ENCODE measurements at regions not wholly inside any gene's neighbourhood (a gene's known extent, or its start where the extent isn't known, plus 50 kb on each side); places are given as distances from the start of the nearest gene placed in this dataset.

GRCh38 chr3:81279481-81280379, 481.7 kb downstream of the GBE1 start:
- Histone ChIP-seq H3K27ac (ENCODE audit: low read depth in 1 of 2, low read length in 2 of 2) (no peak overlapping the region), H3K4me3 (ENCODE audit: low read length in 2 of 2) (no peak overlapping the region), H3K36me3 (ENCODE audit: control insufficient read depth in 1 of 2, insufficient read depth in 2 of 2, low read length in 1 of 2) (no peaks in the 10 kb centered on the region), H3K4me1 (ENCODE audit: control insufficient read depth in 1 of 2, insufficient read depth in 2 of 2, low read length in 2 of 2) (no peaks in the 10 kb centered on the region), H3K27me3 (ENCODE audit: control insufficient read depth in 1 of 2, insufficient read depth in 2 of 2, low read length in 1 of 2) (no peaks in the 10 kb centered on the region), H3K9me3 (ENCODE audit: control insufficient read depth, low read length) (no peaks in the 10 kb centered on the region)
- intact Hi-C loops (cut with DNase I): no loop called here
- DNase-seq (no peak), ATAC-seq (ENCODE audit: low FRiP score) (no peak)
- 45 to 48% methylated on average over 4 of the region's 4 CpGs for WGBS, 2 donors

- Histone ChIP-seq H3K27me3 (ENCODE audit: control insufficient read depth in 1 of 2, insufficient read depth in 2 of 2, low read length in 1 of 2) (no peaks in the 10 kb centered on the region), H3K36me3 (ENCODE audit: control insufficient read depth in 1 of 2, insufficient read depth in 2 of 2, low read length in 1 of 2) (no peaks in the 10 kb centered on the region), H3K27ac (ENCODE audit: low read depth in 1 of 2, low read length in 2 of 2) (no peak overlapping the region), H3K4me1 (ENCODE audit: control insufficient read depth in 1 of 2, insufficient read depth in 2 of 2, low read length in 2 of 2) (no peaks in the 10 kb centered on the region), H3K4me3 (ENCODE audit: low read length in 2 of 2) (no peak overlapping the region), H3K9me3 (ENCODE audit: control insufficient read depth, low read length) (no peaks in the 10 kb centered on the region)
- intact Hi-C loops (cut with DNase I): no loop called here
- ATAC-seq (ENCODE audit: low FRiP score): no peak
- no peak for DNase-seq
Measured at GRCh38 chr3:81277853-81278252, 483.6 kb downstream of the GBE1 start.

GRCh38 chr3:81274671-81275070, 486.8 kb downstream of the GBE1 start:
- Histone ChIP-seq H3K4me3 (ENCODE audit: low read length in 2 of 2) (no peak overlapping the region), H3K27ac (ENCODE audit: low read depth in 1 of 2, low read length in 2 of 2) (no peak overlapping the region), H3K27me3 (ENCODE audit: control insufficient read depth in 1 of 2, insufficient read depth in 2 of 2, low read length in 1 of 2) (no peaks in the 10 kb centered on the region), H3K36me3 (ENCODE audit: control insufficient read depth in 1 of 2, insufficient read depth in 2 of 2, low read length in 1 of 2) (no peaks in the 10 kb centered on the region), H3K4me1 (ENCODE audit: control insufficient read depth in 1 of 2, insufficient read depth in 2 of 2, low read length in 2 of 2) (no peaks in the 10 kb centered on the region), H3K9me3 (ENCODE audit: control insufficient read depth, low read length) (no peaks in the 10 kb centered on the region)
- intact Hi-C loops (cut with DNase I): no loop called here
- no peak for DNase-seq
- WGBS, 2 donors: 78 to 80% methylated on average over 2 of the region's 2 CpGs
- ATAC-seq (ENCODE audit: low FRiP score): no peak

GRCh38 chr3:81270603-81271379, 490.7 kb downstream of the GBE1 start:
- WGBS, 2 donors: 65% methylated on average over 3 of the region's 3 CpGs
- Histone ChIP-seq H3K27ac (ENCODE audit: low read depth in 1 of 2, low read length in 2 of 2) (no peak overlapping the region), H3K4me3 (ENCODE audit: low read length in 2 of 2) (no peak overlapping the region), H3K9me3 (ENCODE audit: control insufficient read depth, low read length) (no peaks in the 10 kb centered on the region), H3K36me3 (ENCODE audit: control insufficient read depth in 1 of 2, insufficient read depth in 2 of 2, low read length in 1 of 2) (no peaks in the 10 kb centered on the region), H3K4me1 (ENCODE audit: control insufficient read depth in 1 of 2, insufficient read depth in 2 of 2, low read length in 2 of 2) (no peaks in the 10 kb centered on the region), H3K27me3 (ENCODE audit: control insufficient read depth in 1 of 2, insufficient read depth in 2 of 2, low read length in 1 of 2) (no peaks in the 10 kb centered on the region)
- intact Hi-C loops (cut with DNase I): no loop called here
- DNase-seq: no peak
- ATAC-seq (ENCODE audit: low FRiP score): no peak

- DNase-seq (no peak), ATAC-seq (ENCODE audit: low FRiP score) (no peak)
- intact Hi-C loops (cut with DNase I): no loop called here
- WGBS, 2 donors: 84 to 86% methylated on average over 4 of the region's 4 CpGs
- no peaks in the 10 kb centered on the region for H3K27me3 ChIP-seq (ENCODE audit: control insufficient read depth in 1 of 2, insufficient read depth in 2 of 2, low read length in 1 of 2)
- no peaks in the 10 kb centered on the region for H3K36me3 ChIP-seq (ENCODE audit: control insufficient read depth in 1 of 2, insufficient read depth in 2 of 2, low read length in 1 of 2)
- no peaks in the 10 kb centered on the region for H3K9me3 ChIP-seq (ENCODE audit: control insufficient read depth, low read length)
- no peak overlapping the region for H3K27ac ChIP-seq (ENCODE audit: low read depth in 1 of 2, low read length in 2 of 2)
- H3K4me3 ChIP-seq (ENCODE audit: low read length in 2 of 2): no peak overlapping the region
- H3K4me1 ChIP-seq (ENCODE audit: control insufficient read depth in 1 of 2, insufficient read depth in 2 of 2, low read length in 2 of 2): no peaks in the 10 kb centered on the region
Measured at GRCh38 chr3:81268526-81268925, 492.9 kb downstream of the GBE1 start.

- Histone ChIP-seq H3K36me3 (ENCODE audit: control insufficient read depth in 1 of 2, insufficient read depth in 2 of 2, low read length in 1 of 2) (no peaks in the 10 kb centered on the region), H3K27me3 (ENCODE audit: control insufficient read depth in 1 of 2, insufficient read depth in 2 of 2, low read length in 1 of 2) (no peaks in the 10 kb centered on the region), H3K4me1 (ENCODE audit: control insufficient read depth in 1 of 2, insufficient read depth in 2 of 2, low read length in 2 of 2) (no peaks in the 10 kb centered on the region), H3K27ac (ENCODE audit: low read depth in 1 of 2, low read length in 2 of 2) (no peak overlapping the region), H3K4me3 (ENCODE audit: low read length in 2 of 2) (no peak overlapping the region), H3K9me3 (ENCODE audit: control insufficient read depth, low read length) (no peaks in the 10 kb centered on the region)
- 87 to 92% methylated on average over 1 of the region's 1 CpG for WGBS, 2 donors
- DNase-seq (no peak), ATAC-seq (ENCODE audit: low FRiP score) (no peak)
- intact Hi-C loops (cut with DNase I): no loop called here
Measured at GRCh38 chr3:81261996-81262395, 499.4 kb downstream of the GBE1 start.

GRCh38 chr3:81255463-81255862, 506.0 kb downstream of the GBE1 start:
- no peaks in the 10 kb centered on the region for H3K27me3 ChIP-seq (ENCODE audit: control insufficient read depth in 1 of 2, insufficient read depth in 2 of 2, low read length in 1 of 2)
- no peaks in the 10 kb centered on the region for H3K36me3 ChIP-seq (ENCODE audit: control insufficient read depth in 1 of 2, insufficient read depth in 2 of 2, low read length in 1 of 2)
- no peak overlapping the region for H3K27ac ChIP-seq (ENCODE audit: low read depth in 1 of 2, low read length in 2 of 2)
- no peaks in the 10 kb centered on the region for H3K9me3 ChIP-seq (ENCODE audit: control insufficient read depth, low read length)
- DNase-seq (no peak), ATAC-seq (ENCODE audit: low FRiP score) (no peak)
- intact Hi-C loops (cut with DNase I): no loop called here
- no peaks in the 10 kb centered on the region for H3K4me1 ChIP-seq (ENCODE audit: control insufficient read depth in 1 of 2, insufficient read depth in 2 of 2, low read length in 2 of 2)
- WGBS, 2 donors: 86 to 88% methylated on average over 4 of the region's 4 CpGs
- no peak overlapping the region for H3K4me3 ChIP-seq (ENCODE audit: low read length in 2 of 2)

GRCh38 chr3:81251096-81251495, 510.3 kb downstream of the GBE1 start:
- H3K36me3 ChIP-seq (ENCODE audit: control insufficient read depth in 1 of 2, insufficient read depth in 2 of 2, low read length in 1 of 2): no peaks in the 10 kb centered on the region
- no peak overlapping the region for H3K27ac ChIP-seq (ENCODE audit: low read depth in 1 of 2, low read length in 2 of 2)
- H3K4me1 ChIP-seq (ENCODE audit: control insufficient read depth in 1 of 2, insufficient read depth in 2 of 2, low read length in 2 of 2): no peaks in the 10 kb centered on the region
- no peak for ATAC-seq (ENCODE audit: low FRiP score)
- 52 to 53% methylated on average over 2 of the region's 2 CpGs for WGBS, 2 donors
- H3K4me3 ChIP-seq (ENCODE audit: low read length in 2 of 2): no peak overlapping the region
- intact Hi-C loops (cut with DNase I): no loop called here
- DNase-seq: no peak
- H3K27me3 ChIP-seq (ENCODE audit: control insufficient read depth in 1 of 2, insufficient read depth in 2 of 2, low read length in 1 of 2): no peaks in the 10 kb centered on the region
- no peaks in the 10 kb centered on the region for H3K9me3 ChIP-seq (ENCODE audit: control insufficient read depth, low read length)

All from aorta (tissue), 5 donors.